Activated CD8-positive, alpha-beta memory T cell treated with anti-CD3 and anti-CD28 coated beads, Interleukin-2, amount 50 U/mL, for 1 hour (primary cell): ENCODE measurements at regions not wholly inside any gene's neighbourhood (a gene's known extent, or its start where the extent isn't known, plus 50 kb on each side); places are given as distances from the start of the nearest gene placed in this dataset.

Source experiments
- DNase-seq: peaks from one replicate; pipeline ENCODE4 v3.0.0-alpha.2; 2020; ENCODE audit errors: extremely low read depth

GRCh38 chr3:59698091-59698490, 648.3 kb upstream of the CFAP20DC start:
- no peak for DNase-seq

DNA sequence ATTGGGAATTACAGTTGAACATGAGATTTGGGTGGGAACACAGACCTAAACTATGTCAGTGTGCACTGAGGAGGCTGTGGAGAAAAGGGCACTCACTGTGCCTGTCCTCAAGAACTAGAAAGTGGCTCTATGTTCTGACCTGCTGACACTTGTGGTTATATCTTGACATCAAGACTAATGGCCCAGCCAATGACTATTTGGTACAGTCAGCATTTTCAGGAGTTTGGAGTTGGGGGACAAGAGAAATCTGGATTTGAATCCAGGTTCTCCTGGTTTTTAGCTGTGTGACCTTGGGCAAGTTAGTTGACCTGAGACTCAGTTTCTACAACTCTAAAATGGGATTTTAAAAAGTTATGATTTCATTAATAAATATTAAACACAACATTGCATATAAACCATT, 647.0 kb upstream of the CFAP20DC start:
- DNase-seq = no peak

GRCh38 chr3:59695860-59696259, 646.0 kb upstream of the CFAP20DC start:
- DNase-seq = no peak

GRCh38 chr3:59692117-59692516, 642.3 kb upstream of the CFAP20DC start:
- DNase-seq = no peak

DNA sequence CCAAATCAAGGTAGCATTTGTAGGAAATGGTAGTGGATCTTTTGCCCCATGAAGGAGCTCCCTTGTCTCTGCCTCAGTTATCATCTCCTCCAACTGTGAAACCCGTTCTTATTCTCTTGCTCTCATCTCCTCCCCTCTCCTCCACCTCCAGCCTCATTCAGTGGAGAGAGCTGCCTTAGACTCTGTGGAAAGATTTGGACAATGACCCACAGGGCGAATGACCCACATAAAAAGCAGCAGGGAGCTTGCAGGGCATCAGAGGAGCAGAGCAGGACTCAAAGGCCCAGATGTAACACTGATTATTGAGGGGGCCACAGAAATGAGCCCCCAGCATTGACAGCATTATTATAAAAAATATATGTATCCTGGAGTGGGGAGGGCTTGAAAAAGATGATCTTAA, 641.1 kb upstream of the CFAP20DC start:
- no peak for DNase-seq

GRCh38 chr3:59688636-59689035, 638.8 kb upstream of the CFAP20DC start:
- no peak for DNase-seq

GRCh38 chr3:59685432-59685831, 635.6 kb upstream of the CFAP20DC start:
- DNase-seq = no peak

GRCh38 chr3:59684766-59685165, 634.9 kb upstream of the CFAP20DC start:
- DNase-seq = no peak

- no peak for DNase-seq
Observed at GRCh38 chr3:59680919-59681318, 631.1 kb upstream of the CFAP20DC start.

DNA sequence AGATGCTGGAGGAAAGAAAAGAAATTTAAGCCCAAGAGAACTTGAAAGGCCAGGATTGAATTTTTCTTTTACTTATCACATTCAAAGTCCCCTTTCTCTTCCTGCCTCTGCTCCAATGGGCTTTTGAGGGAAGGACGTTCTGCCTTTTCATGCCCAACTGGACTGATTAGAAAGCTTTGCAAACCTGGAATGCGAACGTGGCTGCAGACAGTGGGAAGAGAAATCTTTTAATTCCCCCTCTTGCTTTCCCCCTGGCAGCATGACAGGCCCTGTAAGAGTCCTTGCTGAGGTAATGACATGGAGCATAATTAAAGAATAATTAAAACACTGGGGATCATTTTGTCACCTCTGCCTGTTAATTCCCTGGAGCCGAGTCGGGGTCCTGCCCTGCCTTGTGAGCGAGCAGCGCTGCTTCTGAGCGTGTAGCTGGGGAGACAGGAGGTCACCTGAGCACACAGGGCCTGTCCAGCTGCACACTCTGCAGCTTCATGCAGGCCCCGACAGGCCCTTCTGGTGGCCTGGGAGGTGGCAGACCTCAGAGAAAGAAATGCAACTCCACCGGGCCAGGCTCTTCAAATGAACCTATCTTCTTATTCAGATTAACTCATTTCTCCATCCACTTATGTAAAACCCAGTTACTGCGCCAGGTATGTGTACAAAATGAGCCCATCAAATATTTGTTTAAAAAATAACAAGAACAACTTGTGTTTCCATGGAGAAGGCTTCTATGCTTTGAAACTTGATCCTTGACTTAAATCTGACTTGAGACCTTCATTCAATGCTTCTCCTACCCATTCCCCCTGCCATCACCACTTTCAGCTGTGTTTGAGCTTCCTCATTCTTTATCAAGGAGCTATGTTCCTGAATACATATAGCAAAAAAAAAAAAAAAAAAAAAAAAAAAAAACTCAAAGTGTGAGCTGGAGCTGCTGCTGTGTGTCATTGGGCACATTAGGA, 628.2 kb upstream of the CFAP20DC start:
- DNase-seq = no peak

- DNase-seq = no peak
Observed at GRCh38 chr3:59675495-59675894, 625.7 kb upstream of the CFAP20DC start.

DNA sequence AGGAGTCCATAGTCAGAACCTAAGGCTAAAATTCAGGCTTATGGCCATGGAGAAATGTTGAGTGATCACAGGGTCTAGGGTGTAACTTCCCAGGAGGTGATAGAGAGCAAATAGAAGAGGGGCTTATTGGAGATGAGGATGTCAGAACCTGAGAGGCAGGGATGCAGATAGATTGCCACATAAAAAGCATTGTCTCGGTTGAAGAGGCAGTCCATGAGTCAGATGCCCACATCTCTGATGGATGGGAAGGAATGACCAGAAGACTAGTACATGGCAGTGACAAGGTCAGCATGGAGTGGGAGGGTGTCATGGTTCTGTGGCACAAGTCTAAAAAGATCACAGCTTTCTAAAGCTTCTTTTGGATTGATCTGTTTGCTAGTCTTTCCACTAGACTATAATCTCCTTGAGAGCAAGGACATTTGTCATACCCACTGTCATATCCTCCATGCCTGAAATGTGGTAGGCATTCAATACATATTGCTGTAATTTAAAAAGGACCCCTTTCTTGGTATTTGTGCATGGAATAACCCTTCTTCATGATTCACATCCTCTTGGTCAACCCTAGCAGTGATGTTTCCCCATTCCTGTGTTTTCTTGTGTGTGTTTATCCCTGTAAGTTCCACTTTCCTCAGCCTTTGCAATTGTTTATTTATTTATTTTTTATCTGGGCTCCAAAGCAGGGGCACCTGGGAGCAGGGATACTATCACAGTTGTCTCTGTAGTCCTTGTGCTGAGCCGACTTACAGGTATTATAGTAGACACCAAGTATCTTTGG, 613.4 kb upstream of the CFAP20DC start:
- DNase-seq = no peak

DNA sequence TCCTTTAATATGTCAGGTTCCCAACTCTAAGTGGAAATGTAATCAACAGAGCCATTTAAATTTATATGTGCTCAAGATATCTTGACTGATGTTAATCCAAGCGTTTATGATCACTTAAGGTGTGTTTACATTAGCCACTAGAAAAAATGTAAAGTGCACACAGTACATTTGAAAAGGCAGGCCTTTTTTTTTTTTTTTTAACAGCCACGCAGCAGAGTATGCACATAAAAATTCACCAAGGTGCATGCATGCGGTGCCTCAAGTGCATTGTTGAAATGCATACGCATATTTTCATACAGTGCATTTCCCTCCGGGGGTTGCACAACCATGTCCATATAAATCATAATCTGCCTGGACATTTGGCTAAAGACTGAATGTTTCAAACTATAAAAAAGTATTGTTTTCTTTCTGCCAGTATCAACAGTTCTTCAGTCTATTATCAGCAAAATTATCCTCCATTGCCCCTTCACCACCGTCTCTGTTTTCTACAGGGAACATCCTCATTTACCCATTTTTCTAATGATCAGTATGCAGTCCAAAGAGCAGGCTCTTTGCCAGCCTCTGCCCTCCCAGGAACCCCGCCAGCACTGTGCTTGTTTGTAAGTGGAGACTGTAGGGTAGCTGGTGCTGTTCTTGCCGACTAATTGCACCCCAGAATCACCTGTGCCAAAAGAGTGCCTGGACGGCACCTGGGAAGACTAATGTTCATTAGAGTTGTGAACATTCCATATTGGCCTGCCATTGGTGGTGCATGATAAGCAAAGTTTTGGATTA, 611.2 kb upstream of the CFAP20DC start:
- DNase-seq = no peak

DNA sequence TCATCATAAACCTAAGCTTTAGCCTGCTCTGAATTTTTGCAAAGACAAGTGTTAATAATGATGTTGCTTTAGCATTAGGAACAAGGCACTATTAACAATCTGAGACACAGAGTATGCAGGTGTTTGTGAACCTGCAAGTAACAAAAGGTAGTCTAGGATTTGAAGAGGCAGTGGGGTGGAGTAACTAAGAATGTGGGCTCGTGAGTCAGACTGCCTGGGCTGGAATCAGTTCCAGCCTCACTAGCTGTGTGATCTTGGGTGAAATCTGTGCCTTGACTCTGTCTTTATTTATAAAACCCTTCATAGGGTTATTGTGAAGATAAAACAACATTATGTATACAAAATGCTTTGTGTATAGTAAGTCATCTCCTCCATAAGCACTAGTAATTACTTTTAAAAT, 610.6 kb upstream of the CFAP20DC start:
- no peak for DNase-seq

- no peak for DNase-seq
Observed at GRCh38 chr3:59659755-59660154, 609.9 kb upstream of the CFAP20DC start.

DNA sequence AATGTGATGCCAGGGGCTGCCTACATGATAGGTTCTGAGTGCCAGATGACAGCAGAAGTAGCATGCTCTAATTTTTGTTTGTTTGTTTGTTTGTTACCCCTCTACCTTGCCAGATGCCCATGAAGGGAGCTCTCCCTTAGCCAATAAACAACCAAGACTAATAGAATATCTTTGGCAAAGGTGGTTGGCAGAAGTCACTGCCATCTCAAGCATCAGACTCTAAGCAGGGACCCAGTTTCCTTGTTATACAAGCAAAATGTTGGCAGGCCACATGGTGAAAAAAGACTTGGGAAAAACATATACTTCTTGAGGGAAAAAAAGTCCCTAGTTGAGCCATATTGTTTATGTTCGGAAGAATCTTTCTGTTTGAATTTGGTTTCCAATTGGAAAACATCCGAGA, 609.0 kb upstream of the CFAP20DC start:
- DNase-seq = no peak

DNA sequence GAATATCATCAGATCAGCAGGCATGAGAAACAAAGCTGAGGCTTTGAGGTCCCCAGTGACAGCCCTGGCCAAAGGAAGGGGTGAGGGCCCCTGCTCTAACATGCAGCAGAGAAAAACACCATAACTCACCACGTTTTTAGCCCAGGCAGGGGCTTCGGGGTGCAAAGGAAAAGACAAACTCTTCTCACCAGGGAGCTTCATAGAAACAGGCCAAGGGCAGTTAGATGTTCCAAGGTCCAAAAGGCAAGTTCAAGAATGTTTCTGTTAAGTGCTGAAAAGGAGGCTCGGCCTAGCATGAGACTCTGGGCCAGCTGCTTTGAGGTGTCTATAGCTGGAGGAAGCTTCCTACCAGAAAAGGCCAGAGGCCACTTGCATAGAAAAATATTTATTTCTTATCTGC, 608.4 kb upstream of the CFAP20DC start:
- DNase-seq = no peak

DNA sequence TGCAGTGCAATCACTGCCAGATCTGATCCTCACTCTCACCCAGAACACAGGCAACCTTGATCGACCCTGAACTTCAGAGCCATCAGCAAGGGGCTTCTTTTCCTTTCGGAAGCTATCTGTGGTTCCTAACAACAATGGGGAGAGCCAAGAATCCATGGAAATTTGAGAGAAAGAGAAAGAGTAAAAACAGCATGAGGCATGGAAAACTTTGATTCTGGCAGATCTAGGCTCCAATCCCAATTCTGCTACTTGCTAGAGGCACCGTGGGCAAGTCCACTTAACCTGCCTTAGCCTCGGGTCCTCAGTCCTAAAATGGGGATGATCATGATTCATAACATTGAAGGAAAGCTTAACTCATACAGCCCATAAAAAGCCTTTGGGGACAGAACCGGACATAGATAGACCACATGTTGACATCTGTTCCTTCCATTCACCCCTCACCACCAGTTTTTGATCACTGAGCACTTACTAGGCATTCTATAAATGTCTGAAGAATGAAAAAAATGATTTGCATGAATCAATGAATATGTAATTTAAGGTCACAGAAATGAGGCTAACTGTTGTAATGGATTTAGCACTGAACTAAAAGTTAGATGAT, 605.7 kb upstream of the CFAP20DC start:
- no peak for DNase-seq

DNA sequence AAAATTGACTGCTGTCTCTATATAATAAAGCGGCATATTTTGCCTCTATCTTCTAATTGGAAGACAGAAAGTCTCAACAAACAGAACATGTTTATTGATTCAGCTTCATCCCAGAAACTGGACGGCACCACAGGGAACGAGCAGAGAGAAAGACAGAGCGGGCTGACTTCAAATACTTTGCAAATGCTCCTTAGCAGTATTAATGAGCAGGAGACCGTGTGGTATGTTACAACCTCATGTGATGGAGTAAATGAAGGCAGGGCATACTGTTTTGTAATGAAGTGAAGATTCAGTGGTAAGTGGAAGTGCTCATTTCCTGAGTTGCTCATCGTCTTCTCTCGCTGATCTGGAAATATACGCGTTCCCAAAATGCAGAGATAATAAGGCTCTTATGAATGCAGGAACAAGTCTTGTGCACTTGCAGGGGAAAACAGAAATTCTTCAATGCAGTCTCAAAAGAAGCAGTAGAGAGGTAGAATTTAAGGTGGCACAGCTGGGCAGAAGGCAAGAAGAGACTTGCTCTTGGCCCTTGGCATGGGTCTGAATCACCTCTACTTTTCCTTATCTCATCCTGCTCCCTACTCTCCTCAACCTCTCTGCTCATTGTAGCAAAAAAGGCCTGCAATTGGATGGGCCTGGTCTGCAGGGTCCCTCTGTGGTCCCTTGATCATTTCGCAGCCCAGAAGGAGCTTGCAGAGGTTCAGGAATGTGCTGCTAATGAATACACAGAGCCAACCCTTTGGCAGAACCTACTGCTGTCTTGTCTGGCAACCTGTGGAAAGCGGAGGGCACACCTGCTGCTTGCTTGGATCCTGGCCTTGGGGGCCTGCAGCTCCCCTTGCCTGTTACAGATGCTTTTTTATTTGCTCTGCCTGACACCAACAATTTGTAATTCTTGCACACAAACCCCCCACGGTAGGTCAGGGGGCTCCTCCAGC, 604.9 kb upstream of the CFAP20DC start:
- DNase-seq = no peak

GRCh38 chr3:59654123-59654479, 604.3 kb upstream of the CFAP20DC start:
- DNase-seq = no peak
